ENCODE measurements at regions not wholly inside any gene's neighbourhood (a gene's known extent, or its start where the extent isn't known, plus 50 kb on each side); places are given as distances from the start of the nearest gene placed in this dataset.

- Mint-ChIP-seq H3K36me3 (ENCODE audit: low read depth, unreplicated experiment) (no peaks in the 10 kb centered on the region), H3K27ac (ENCODE audit: unreplicated experiment) (no peak overlapping the region), H3K4me1 (ENCODE audit: low read depth, unreplicated experiment) (no peaks in the 10 kb centered on the region), H3K4me3 (ENCODE audit: unreplicated experiment) (no peak overlapping the region), H3K9me3 (ENCODE audit: unreplicated experiment) (peaks cover 3% of the 10 kb centered on the region), H3K27me3 (ENCODE audit: low read depth, unreplicated experiment) (no peaks in the 10 kb centered on the region)
- Histone ChIP-seq H3K4me1 (ENCODE audit: insufficient read depth, low read length) (no peaks in the 10 kb centered on the region), H2AFZ (ENCODE audit: low read depth, low read length) (no peak overlapping the region), H3K79me2 (ENCODE audit: insufficient read depth, low read length) (no peaks in the 10 kb centered on the region), H3K27me3 (ENCODE audit: insufficient read depth, low read length) (no peaks in the 10 kb centered on the region), H3K9ac (ENCODE audit: low read length) (no peak overlapping the region), H4K20me1 (ENCODE audit: insufficient read depth, low read length) (no peaks in the 10 kb centered on the region), H3K27ac (ENCODE audit: low read depth, low read length) (no peak overlapping the region), H3K9me3 (ENCODE audit: insufficient read depth, low read depth, low read length) (peaks cover 2% of the 10 kb centered on the region), H3K4me3 (ENCODE audit: insufficient read depth, low read depth, low read length) (no peak overlapping the region), H3K36me3 (ENCODE audit: insufficient read depth, low read length) (no peaks in the 10 kb centered on the region), H3K4me2 (ENCODE audit: low read length) (no peak overlapping the region)
- DNase-seq (ENCODE audit: low read depth): no peak
- no peak for TF ChIP-seq EZH2 (IDR thresholded peaks at IDR 0.05; ENCODE audit: insufficient read depth, low read length)
- no peak for FAIRE-seq
These were observed 137.4 kb upstream of the PRR16 start for GRCh38 chr5:120326651-120327050.

GRCh38 chr5:120327180-120327579, 136.9 kb upstream of the PRR16 start:
- FAIRE-seq: no peak
- H3K27me3 ChIP-seq (ENCODE audit: insufficient read depth, low read length): no peaks in the 10 kb centered on the region
- H3K79me2 ChIP-seq (ENCODE audit: insufficient read depth, low read length): no peaks in the 10 kb centered on the region

DNA sequence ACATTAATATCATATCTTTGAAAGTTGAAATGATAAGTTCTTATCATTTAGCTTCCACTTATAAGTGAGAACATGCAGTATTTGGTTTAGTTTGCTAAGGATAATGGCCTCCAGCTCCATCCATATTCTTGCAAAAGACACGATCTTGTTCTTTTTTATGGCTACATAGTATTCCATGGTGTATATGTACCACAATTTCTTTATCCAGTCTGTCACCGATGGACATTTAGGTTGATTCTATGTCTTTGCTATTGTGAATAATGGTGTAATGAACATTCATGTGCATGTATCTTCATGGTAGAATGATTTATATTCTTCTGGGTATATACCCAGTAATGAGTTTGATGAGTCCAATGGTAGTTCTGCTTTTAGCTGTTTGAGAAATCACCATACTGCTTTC, 135.0 kb upstream of the PRR16 start:
- H2AFZ ChIP-seq (ENCODE audit: low read depth, low read length): no peak overlapping the region
- H3K9me3 ChIP-seq (ENCODE audit: insufficient read depth, low read depth, low read length): peaks cover 2% of the 10 kb centered on the region
- H3K79me2 ChIP-seq (ENCODE audit: insufficient read depth, low read length): no peaks in the 10 kb centered on the region
- no peak overlapping the region for H3K9ac ChIP-seq (ENCODE audit: low read length)
- Mint-ChIP-seq H3K27me3 (ENCODE audit: low read depth, unreplicated experiment) (no peaks in the 10 kb centered on the region), H3K36me3 (ENCODE audit: low read depth, unreplicated experiment) (no peaks in the 10 kb centered on the region), H3K4me3 (ENCODE audit: unreplicated experiment) (no peak overlapping the region), H3K9me3 (ENCODE audit: unreplicated experiment) (peaks cover 3% of the 10 kb centered on the region), H3K4me1 (ENCODE audit: low read depth, unreplicated experiment) (no peaks in the 10 kb centered on the region), H3K27ac (ENCODE audit: unreplicated experiment) (no peak overlapping the region)
- no peak for DNase-seq (ENCODE audit: low read depth)
- H3K4me2 ChIP-seq (ENCODE audit: low read length): no peak overlapping the region
- no peaks in the 10 kb centered on the region for H3K36me3 ChIP-seq (ENCODE audit: insufficient read depth, low read length)
- no peaks in the 10 kb centered on the region for H3K27me3 ChIP-seq (ENCODE audit: insufficient read depth, low read length)
- no peak overlapping the region for H3K4me3 ChIP-seq (ENCODE audit: insufficient read depth, low read depth, low read length)
- H4K20me1 ChIP-seq (ENCODE audit: insufficient read depth, low read length): no peaks in the 10 kb centered on the region
- no peak for FAIRE-seq
- no peak overlapping the region for H3K27ac ChIP-seq (ENCODE audit: low read depth, low read length)
- H3K4me1 ChIP-seq (ENCODE audit: insufficient read depth, low read length): no peaks in the 10 kb centered on the region
- TF ChIP-seq EZH2 (IDR thresholded peaks at IDR 0.05; ENCODE audit: insufficient read depth, low read length): no peak
- TF ChIP-seq CTCF (IDR thresholded peaks at IDR 0.05; ENCODE audit: insufficient read depth, low read depth, low read length): no peak

More at GRCh38 chr5:120327180-120327579, 136.9 kb upstream of the PRR16 start:
- no peak overlapping the region for H2AFZ ChIP-seq (ENCODE audit: low read depth, low read length)
- Mint-ChIP-seq H3K27me3 (ENCODE audit: low read depth, unreplicated experiment) (no peaks in the 10 kb centered on the region), H3K4me1 (ENCODE audit: low read depth, unreplicated experiment) (no peaks in the 10 kb centered on the region), H3K4me3 (ENCODE audit: unreplicated experiment) (no peak overlapping the region), H3K36me3 (ENCODE audit: low read depth, unreplicated experiment) (no peaks in the 10 kb centered on the region), H3K9me3 (ENCODE audit: unreplicated experiment) (peaks cover 3% of the 10 kb centered on the region), H3K27ac (ENCODE audit: unreplicated experiment) (no peak overlapping the region)
- no peaks in the 10 kb centered on the region for H4K20me1 ChIP-seq (ENCODE audit: insufficient read depth, low read length)
- peaks cover 2% of the 10 kb centered on the region for H3K9me3 ChIP-seq (ENCODE audit: insufficient read depth, low read depth, low read length)
- TF ChIP-seq EZH2 (IDR thresholded peaks at IDR 0.05; ENCODE audit: insufficient read depth, low read length): no peak
- no peak for TF ChIP-seq CTCF (IDR thresholded peaks at IDR 0.05; ENCODE audit: insufficient read depth, low read depth, low read length)
- H3K4me3 ChIP-seq (ENCODE audit: insufficient read depth, low read depth, low read length): no peak overlapping the region
- no peaks in the 10 kb centered on the region for H3K36me3 ChIP-seq (ENCODE audit: insufficient read depth, low read length)
- no peak overlapping the region for H3K4me2 ChIP-seq (ENCODE audit: low read length)
- DNase-seq (ENCODE audit: low read depth): no peak
- H3K9ac ChIP-seq (ENCODE audit: low read length): no peak overlapping the region
- no peak overlapping the region for H3K27ac ChIP-seq (ENCODE audit: low read depth, low read length)
- H3K4me1 ChIP-seq (ENCODE audit: insufficient read depth, low read length): no peaks in the 10 kb centered on the region
